HepG2 (cell line): ENCODE measurements at regions not wholly inside any gene's neighbourhood (a gene's known extent, or its start where the extent isn't known, plus 50 kb on each side); places are given as distances from the start of the nearest gene placed in this dataset.

ENCODE experiments used
- ATAC-seq: fragments of 200-7000 bp; cut with Tn5 transposase; 3 replicates; pipeline ENCODE4 v1.9.1; 2020; ENCODE audit warnings: mild to moderate bottlenecking, moderate library complexity
- BruUV-seq: library from RNA; stranded (reverse); fragments of 400-500 nt; replicated peaks from 2 replicates; lab custom pipeline; 2021; lab: Mats Ljungman, UMichigan
- CTCF ChIA-PET: fragments of 300-600 bp; formaldehyde crosslinking; extraction: SDS; loops from one replicate; lab custom pipeline; 2021; ENCODE audit warnings: low total read pairs, inconsistent platforms, low intra/inter-chr PET ratio; lab: Yijun Ruan, JAX
- POLR2A ChIA-PET: fragments of 350-600 bp; sonication (Branson Sonifier 250); formaldehyde crosslinking; loops from one replicate; lab custom pipeline; 2020; ENCODE audit warnings: antibody characterized with exemption, inconsistent platforms; lab: Yijun Ruan, JAX
- DNase-seq: peaks from one replicate; pipeline ENCODE4 v3.0.0-alpha.2; 2015; ENCODE audit warnings: low spot score
- FAIRE-seq: peaks from 3 replicates; lab custom pipeline; 2011; peaks lifted over from hg19 to GRCh38; lab: Jason Lieb, UNC
- H2AFZ ChIP-seq: one replicate; pipeline ENCODE4 v1.6.1; 2011; ENCODE audit warnings: low read length, inconsistent platforms
- H3K27ac ChIP-seq: fragments of 300-600 bp; 3 replicates; pipeline ENCODE4 v1.8.0; 2011; ENCODE audit warnings: mixed run types, mild to moderate bottlenecking, mixed read lengths, low read length, inconsistent platforms; ENCODE audit not compliant: insufficient read depth; ENCODE audit errors: extremely low read length
- H3K27me3 ChIP-seq, 2 experiments: fragments of 200-600 bp in 1 of 2; 2 replicates in 1 of 2; 3 replicates in 1 of 2; pipeline versions ENCODE4 v1.6.0 to v1.8.0; 2011; ENCODE audit warnings: low read length in 2 of 2, mild to moderate bottlenecking in 2 of 2, moderate library complexity in 2 of 2, inconsistent platforms in 1 of 2; ENCODE audit not compliant: insufficient read depth in 2 of 2, control insufficient read depth in 1 of 2
- H3K36me3 ChIP-seq, 2 experiments: fragments of 200-600 bp in 1 of 2; replicated peaks in 1 of 2; 2 replicates in 1 of 2; 3 replicates in 1 of 2; pipeline versions ENCODE4 v1.5.1 to v1.8.0; 2011; ENCODE audit warnings: low read length in 2 of 2, inconsistent platforms in 1 of 2; ENCODE audit not compliant: insufficient read depth in 2 of 2, control insufficient read depth in 1 of 2
- H3K4me1 ChIP-seq: 2 replicates; pipeline ENCODE4 v1.5.1; 2012; ENCODE audit warnings: low read length, inconsistent platforms; ENCODE audit not compliant: insufficient read depth
- H3K4me2 ChIP-seq: 2 replicates; pipeline ENCODE4 v1.6.0; 2011; ENCODE audit warnings: low read depth, low read length, inconsistent platforms
- H3K4me3 ChIP-seq, 3 experiments: fragments of 200-600 bp in 1 of 3; sonication (generic), shearing (Covaris generic) in 1 of 3; replicated peaks in 1 of 3; 2 replicates each; pipeline ENCODE4 v1.5.1; 2011 to 2016; ENCODE audit warnings: low read length in 3 of 3, inconsistent platforms in 2 of 3, low read depth in 2 of 3, mild to moderate bottlenecking in 2 of 3, control low read depth in 1 of 3, mixed read lengths in 1 of 3; ENCODE audit not compliant: insufficient read depth in 1 of 3
- H3K79me2 ChIP-seq: one replicate; pipeline ENCODE4 v1.6.1; 2011; ENCODE audit warnings: low read length, inconsistent platforms; ENCODE audit not compliant: insufficient read depth
- H3K9ac ChIP-seq: 2 replicates; pipeline ENCODE4 v1.6.0; 2011; ENCODE audit warnings: mild to moderate bottlenecking, low read depth, low read length, inconsistent platforms; ENCODE audit not compliant: insufficient read depth
- H3K9me3 ChIP-seq: 2 replicates; pipeline ENCODE4 v1.5.1; 2012; ENCODE audit warnings: mild to moderate bottlenecking, low read length
- H4K20me1 ChIP-seq: 2 replicates; pipeline ENCODE4 v1.6.0; 2011; ENCODE audit warnings: inconsistent platforms, mild to moderate bottlenecking, low read length, moderate library complexity; ENCODE audit not compliant: insufficient read depth
- FOSL1 ChIP-seq: sonication (generic); formaldehyde crosslinking; IDR thresholded peaks from 2 replicates; pipeline ENCODE4 v1.9.0; 2021; ENCODE audit warnings: missing genetic modification reagents, borderline replicate concordance
- KDM5B ChIP-seq: sonication (generic); formaldehyde crosslinking; IDR thresholded peaks from 2 replicates; pipeline ENCODE4 v1.4.0; 2020; ENCODE audit warnings: missing genetic modification reagents, mild to moderate bottlenecking, borderline replicate concordance
- KLF13 ChIP-seq: sonication (generic); formaldehyde crosslinking; IDR thresholded peaks from 2 replicates; pipeline ENCODE4 v1.4.0; 2020; ENCODE audit warnings: mild to moderate bottlenecking, missing genetic modification reagents
- LCORL ChIP-seq, 2 experiments: fragments of 450-650 bp in 1 of 2; sonication (generic) in 1 of 2; formaldehyde crosslinking in 1 of 2; IDR thresholded peaks; 2 replicates each; pipeline versions ENCODE4 v1.5.0 to v1.6.1; 2017 to 2020; ENCODE audit warnings: antibody characterized with exemption in 1 of 2, missing genetic modification reagents in 1 of 2
- MIER3 ChIP-seq: IDR thresholded peaks from 2 replicates; pipeline ENCODE4 v1.6.1; 2016; ENCODE audit warnings: missing compliant biosample characterization, borderline replicate concordance
- PRMT3 ChIP-seq: sonication (generic); formaldehyde crosslinking; IDR thresholded peaks from 2 replicates; pipeline ENCODE4 v1.8.1; 2022; ENCODE audit warnings: low read depth, mild to moderate bottlenecking, moderate library complexity, missing genetic modification reagents, borderline replicate concordance
- SCMH1 ChIP-seq: sonication (generic); formaldehyde crosslinking; IDR thresholded peaks from 2 replicates; pipeline ENCODE4 v1.9.0; 2021; ENCODE audit warnings: missing genetic modification reagents, mild to moderate bottlenecking, borderline replicate concordance
- SMYD3 ChIP-seq: sonication (generic); formaldehyde crosslinking; IDR thresholded peaks from 2 replicates; pipeline ENCODE4 v1.8.1; 2023; ENCODE audit warnings: mild to moderate bottlenecking, missing genetic modification reagents
- ZBTB1 ChIP-seq: sonication (generic); formaldehyde crosslinking; IDR thresholded peaks from 2 replicates; pipeline ENCODE4 v1.4.0; 2020; ENCODE audit warnings: missing genetic modification reagents, borderline replicate concordance
- ZBTB42 ChIP-seq: sonication (generic); formaldehyde crosslinking; IDR thresholded peaks from 2 replicates; pipeline ENCODE4 v1.5.0; 2020; ENCODE audit warnings: mild to moderate bottlenecking, missing genetic modification reagents
- ZFAT ChIP-seq: sonication (generic); formaldehyde crosslinking; conservative IDR thresholded peaks from 2 replicates; pipeline ENCODE4 v1.8.1; 2023; ENCODE audit warnings: missing genetic modification reagents, inconsistent platforms
- ZNF20 ChIP-seq: sonication (generic); formaldehyde crosslinking; IDR thresholded peaks from 2 replicates; pipeline ENCODE4 v1.4.0; 2020; ENCODE audit warnings: mild to moderate bottlenecking, moderate library complexity, missing genetic modification reagents
- ZNF547 ChIP-seq: sonication (generic); formaldehyde crosslinking; IDR thresholded peaks from 2 replicates; pipeline ENCODE4 v1.5.1; 2020; ENCODE audit warnings: mild to moderate bottlenecking, missing genetic modification reagents
- ZNF615 ChIP-seq: sonication (generic); formaldehyde crosslinking; IDR thresholded peaks from 2 replicates; pipeline ENCODE4 v1.5.0; 2020; ENCODE audit warnings: mild to moderate bottlenecking, missing genetic modification reagents, borderline replicate concordance
- ZNF775 ChIP-seq: sonication (generic); formaldehyde crosslinking; IDR thresholded peaks from 2 replicates; pipeline ENCODE4 v1.4.0; 2020; ENCODE audit warnings: missing genetic modification reagents, mild to moderate bottlenecking, moderate library complexity, borderline replicate concordance
- ZNF816 ChIP-seq: sonication (generic); formaldehyde crosslinking; IDR thresholded peaks from 2 replicates; pipeline ENCODE4 v1.8.0; 2022; ENCODE audit warnings: missing genetic modification reagents, mild to moderate bottlenecking, borderline replicate concordance
- ZZZ3 ChIP-seq: sonication (generic); formaldehyde crosslinking; IDR thresholded peaks from 2 replicates; pipeline ENCODE4 v1.4.0; 2020; ENCODE audit warnings: missing genetic modification reagents, mild to moderate bottlenecking, borderline replicate concordance
- WGBS: methylation state at CpG from one replicate; pipeline ENCODE4 v1.1.6; 2017; ENCODE audit warnings: low lambda C conversion rate; 5-methylcytosine and 5-hydroxymethylcytosine counted together
- in situ Hi-C: cut with HindIII; loops from 2 replicates; pipeline ENCODE4 v1.10.0; 2017; ENCODE audit warnings: low pct_unique_long_range_greater_than_20kb; ENCODE audit not compliant: extremely low pct_ligation_motif_present
- intact Hi-C: fragments of 100-400 bp; cut with micrococcal nuclease; formaldehyde crosslinking; loops from one replicate; pipeline ENCODE4 v1.10.0; 2022; ENCODE audit not compliant: unreplicated experiment
- TF ChIP-seq, protein P1 (sequence below): sonication (generic); formaldehyde crosslinking; IDR thresholded peaks from 2 replicates; pipeline ENCODE4 v1.4.0; 2020; ENCODE audit warnings: mild to moderate bottlenecking, missing genetic modification reagents, borderline replicate concordance
- TF ChIP-seq, protein P2 (sequence below): IDR thresholded peaks from 2 replicates; pipeline ENCODE4 v1.6.1; 2016

DNA sequence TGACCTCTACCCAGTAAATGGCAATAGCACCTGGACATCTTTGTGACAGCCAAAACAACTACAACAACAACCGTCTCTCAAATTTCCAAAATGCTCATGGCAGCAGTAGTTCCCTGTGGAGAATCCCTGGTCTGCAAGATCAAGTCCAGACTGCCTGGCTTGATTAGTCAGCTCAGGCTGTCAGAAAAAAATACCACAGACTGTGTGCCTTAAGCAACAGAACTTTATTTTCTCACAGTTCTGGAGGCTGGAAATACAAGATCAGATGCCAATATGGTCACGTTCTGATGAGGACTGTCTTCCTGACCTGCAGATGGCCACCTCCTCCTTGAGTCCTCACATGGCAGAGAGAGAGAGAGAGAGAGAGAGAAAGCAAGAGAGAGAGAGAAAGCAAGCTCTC, 52.3 kb upstream of the MOCS2 start:
- no peaks in the 10 kb centered on the region for H4K20me1 ChIP-seq
- 17% methylated on average over 2 of the region's 2 CpGs for WGBS
- H3K36me3 ChIP-seq, result no peaks in the 10 kb centered on the region
- in situ Hi-C loops (no loop called here), intact Hi-C loops (no loop called here)
- no peak for DNase-seq
- ATAC-seq, result no peak
- no peak overlapping the region for H3K4me3 ChIP-seq
- no peaks in the 10 kb centered on the region for H3K9me3 ChIP-seq
- no peaks in the 10 kb centered on the region for H3K27me3 ChIP-seq
- no peak overlapping the region for H2AFZ ChIP-seq
- no peak for TF ChIP-seq SMYD3 (CRISPR knock-in tag)
- no peak for TF ChIP-seq ZNF547
- no peak for TF ChIP-seq SCMH1
- no peak for TF ChIP-seq ZBTB1
- no peak for TF ChIP-seq ZNF816 (CRISPR knock-in tag)
- TF ChIP-seq LCORL (IDR thresholded peaks at IDR 0.05), result no peak
- no peak for TF ChIP-seq LCORL (CRISPR knock-in tag; IDR thresholded peaks at IDR 0.05)
- TF ChIP-seq ZBTB42 (CRISPR knock-in tag), result no peak
- no peak for TF ChIP-seq MIER3
- no peak for TF ChIP-seq KLF13
- TF ChIP-seq ZNF615 (CRISPR knock-in tag), result no peak
- TF ChIP-seq ZFAT (CRISPR knock-in tag), result no peak
- TF ChIP-seq ZNF775 (CRISPR knock-in tag), result no peak
- no peak for TF ChIP-seq ZZZ3 (CRISPR knock-in tag)
- no peak for TF ChIP-seq PRMT3 (CRISPR knock-in tag)
- TF ChIP-seq FOSL1, result no peak
- TF ChIP-seq KDM5B (CRISPR knock-in tag), result no peak
- TF ChIP-seq ZNF20 (CRISPR knock-in tag), result no peak
- TF ChIP-seq, protein P1, sequence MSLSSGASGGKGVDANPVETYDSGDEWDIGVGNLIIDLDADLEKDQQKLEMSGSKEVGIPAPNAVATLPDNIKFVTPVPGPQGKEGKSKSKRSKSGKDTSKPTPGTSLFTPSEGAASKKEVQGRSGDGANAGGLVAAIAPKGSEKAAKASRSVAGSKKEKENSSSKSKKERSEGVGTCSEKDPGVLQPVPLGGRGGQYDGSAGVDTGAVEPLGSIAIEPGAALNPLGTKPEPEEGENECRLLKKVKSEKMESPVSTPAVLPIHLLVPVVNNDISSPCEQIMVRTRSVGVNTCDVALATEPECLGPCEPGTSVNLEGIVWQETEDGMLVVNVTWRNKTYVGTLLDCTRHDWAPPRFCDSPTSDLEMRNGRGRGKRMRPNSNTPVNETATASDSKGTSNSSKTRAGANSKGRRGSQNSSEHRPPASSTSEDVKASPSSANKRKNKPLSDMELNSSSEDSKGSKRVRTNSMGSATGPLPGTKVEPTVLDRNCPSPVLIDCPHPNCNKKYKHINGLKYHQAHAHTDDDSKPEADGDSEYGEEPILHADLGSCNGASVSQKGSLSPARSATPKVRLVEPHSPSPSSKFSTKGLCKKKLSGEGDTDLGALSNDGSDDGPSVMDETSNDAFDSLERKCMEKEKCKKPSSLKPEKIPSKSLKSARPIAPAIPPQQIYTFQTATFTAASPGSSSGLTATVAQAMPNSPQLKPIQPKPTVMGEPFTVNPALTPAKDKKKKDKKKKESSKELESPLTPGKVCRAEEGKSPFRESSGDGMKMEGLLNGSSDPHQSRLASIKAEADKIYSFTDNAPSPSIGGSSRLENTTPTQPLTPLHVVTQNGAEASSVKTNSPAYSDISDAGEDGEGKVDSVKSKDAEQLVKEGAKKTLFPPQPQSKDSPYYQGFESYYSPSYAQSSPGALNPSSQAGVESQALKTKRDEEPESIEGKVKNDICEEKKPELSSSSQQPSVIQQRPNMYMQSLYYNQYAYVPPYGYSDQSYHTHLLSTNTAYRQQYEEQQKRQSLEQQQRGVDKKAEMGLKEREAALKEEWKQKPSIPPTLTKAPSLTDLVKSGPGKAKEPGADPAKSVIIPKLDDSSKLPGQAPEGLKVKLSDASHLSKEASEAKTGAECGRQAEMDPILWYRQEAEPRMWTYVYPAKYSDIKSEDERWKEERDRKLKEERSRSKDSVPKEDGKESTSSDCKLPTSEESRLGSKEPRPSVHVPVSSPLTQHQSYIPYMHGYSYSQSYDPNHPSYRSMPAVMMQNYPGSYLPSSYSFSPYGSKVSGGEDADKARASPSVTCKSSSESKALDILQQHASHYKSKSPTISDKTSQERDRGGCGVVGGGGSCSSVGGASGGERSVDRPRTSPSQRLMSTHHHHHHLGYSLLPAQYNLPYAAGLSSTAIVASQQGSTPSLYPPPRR (CRISPR knock-in tag), result no peak
- TF ChIP-seq, protein P2, sequence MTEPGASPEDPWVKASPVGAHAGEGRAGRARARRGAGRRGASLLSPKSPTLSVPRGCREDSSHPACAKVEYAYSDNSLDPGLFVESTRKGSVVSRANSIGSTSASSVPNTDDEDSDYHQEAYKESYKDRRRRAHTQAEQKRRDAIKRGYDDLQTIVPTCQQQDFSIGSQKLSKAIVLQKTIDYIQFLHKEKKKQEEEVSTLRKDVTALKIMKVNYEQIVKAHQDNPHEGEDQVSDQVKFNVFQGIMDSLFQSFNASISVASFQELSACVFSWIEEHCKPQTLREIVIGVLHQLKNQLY (CRISPR knock-in tag), result no peak
- CTCF ChIA-PET, result no interaction called here
- no peak overlapping the region for H3K27ac ChIP-seq
- H3K4me2 ChIP-seq, result no peak overlapping the region
- H3K4me1 ChIP-seq, result peaks cover 17% of the 10 kb centered on the region
- no peak overlapping the region for H3K9ac ChIP-seq
- H3K79me2 ChIP-seq, result no peaks in the 10 kb centered on the region
- FAIRE-seq, result no peak
- no TSS peak for BruUV-seq
- POLR2A ChIA-PET, result no interaction called here
